OCI-LY7 (cell line): ENCODE measurements at regions not wholly inside any gene's neighbourhood (a gene's known extent, or its start where the extent isn't known, plus 50 kb on each side); places are given as distances from the start of the nearest gene placed in this dataset.

ENCODE experiments used
- EZH2phosphoT487 ChIP-seq: fragments of 200-600 bp; sonication (generic); IDR thresholded peaks from 2 replicates; pipeline ENCODE4 v1.6.1; 2018; ENCODE audit warnings: low read depth, borderline replicate concordance, mild to moderate bottlenecking, mixed run types, antibody characterized with exemption, low read length, moderate library complexity, mixed read lengths
- TF ChIP-seq, protein P1 (sequence below): fragments of 200-600 bp; sonication (generic); conservative IDR thresholded peaks from 2 replicates; pipeline ENCODE4 v1.5.1; 2014; ENCODE audit warnings: mild to moderate bottlenecking, antibody characterized with exemption, low read length, moderate library complexity, mixed read lengths

DNA sequence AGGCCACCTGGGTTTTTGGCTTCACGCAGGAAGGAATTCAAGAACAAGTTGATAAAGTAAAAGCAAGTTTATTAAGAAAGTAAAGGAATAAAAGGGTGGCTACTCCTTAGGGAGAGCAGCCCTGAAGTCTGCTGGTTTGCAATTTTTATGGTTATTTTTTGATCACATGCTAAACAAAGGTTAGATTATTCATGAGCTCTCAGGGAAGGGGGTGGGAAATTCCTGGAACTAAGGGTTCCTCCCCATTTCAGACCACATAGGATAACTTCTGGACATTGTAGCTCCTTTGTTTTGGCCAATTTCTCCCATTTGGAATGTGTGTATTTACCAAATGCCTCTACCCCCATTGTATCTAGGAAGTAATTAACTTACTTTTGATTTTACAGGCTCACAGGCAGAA, 63.9 kb upstream of the SYK start:
- no peak for TF ChIP-seq EZH2phosphoT487
- TF ChIP-seq, protein P1, sequence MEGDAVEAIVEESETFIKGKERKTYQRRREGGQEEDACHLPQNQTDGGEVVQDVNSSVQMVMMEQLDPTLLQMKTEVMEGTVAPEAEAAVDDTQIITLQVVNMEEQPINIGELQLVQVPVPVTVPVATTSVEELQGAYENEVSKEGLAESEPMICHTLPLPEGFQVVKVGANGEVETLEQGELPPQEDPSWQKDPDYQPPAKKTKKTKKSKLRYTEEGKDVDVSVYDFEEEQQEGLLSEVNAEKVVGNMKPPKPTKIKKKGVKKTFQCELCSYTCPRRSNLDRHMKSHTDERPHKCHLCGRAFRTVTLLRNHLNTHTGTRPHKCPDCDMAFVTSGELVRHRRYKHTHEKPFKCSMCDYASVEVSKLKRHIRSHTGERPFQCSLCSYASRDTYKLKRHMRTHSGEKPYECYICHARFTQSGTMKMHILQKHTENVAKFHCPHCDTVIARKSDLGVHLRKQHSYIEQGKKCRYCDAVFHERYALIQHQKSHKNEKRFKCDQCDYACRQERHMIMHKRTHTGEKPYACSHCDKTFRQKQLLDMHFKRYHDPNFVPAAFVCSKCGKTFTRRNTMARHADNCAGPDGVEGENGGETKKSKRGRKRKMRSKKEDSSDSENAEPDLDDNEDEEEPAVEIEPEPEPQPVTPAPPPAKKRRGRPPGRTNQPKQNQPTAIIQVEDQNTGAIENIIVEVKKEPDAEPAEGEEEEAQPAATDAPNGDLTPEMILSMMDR, result no peak
